C4-2B (cell line): ENCODE measurements at regions not wholly inside any gene's neighbourhood (a gene's known extent, or its start where the extent isn't known, plus 50 kb on each side); places are given as distances from the start of the nearest gene placed in this dataset.

Experiments
- ZFX ChIP-seq: fragments of 450-650 bp; IDR thresholded peaks from 2 replicates; pipeline ENCODE4 v1.6.1; 2017
- TF ChIP-seq, protein P1 (sequence below): fragments of 450-650 bp; conservative IDR thresholded peaks from 2 replicates; pipeline ENCODE4 v1.5.1; 2017; ENCODE audit warnings: mild to moderate bottlenecking

DNA sequence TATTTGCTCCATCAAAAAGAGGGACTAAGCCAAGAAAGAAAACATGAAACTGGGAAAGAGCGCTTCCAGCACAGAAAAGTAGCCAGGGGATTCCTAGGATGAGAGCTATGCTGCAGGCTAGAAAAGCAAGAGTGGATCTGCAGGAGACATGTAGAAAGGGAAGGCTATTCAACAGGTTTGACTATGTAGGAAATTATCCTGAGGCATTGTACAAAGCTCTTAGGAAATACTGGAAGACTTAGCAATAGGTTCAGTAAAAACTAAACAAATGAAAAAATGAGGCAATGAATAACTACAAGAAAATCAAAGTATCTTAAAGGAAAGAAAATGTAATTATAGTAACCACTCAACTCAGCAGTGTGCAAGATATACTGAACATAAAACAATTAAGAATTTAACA, 178.7 kb upstream of the FOXN2 start:
- TF ChIP-seq, protein P1, sequence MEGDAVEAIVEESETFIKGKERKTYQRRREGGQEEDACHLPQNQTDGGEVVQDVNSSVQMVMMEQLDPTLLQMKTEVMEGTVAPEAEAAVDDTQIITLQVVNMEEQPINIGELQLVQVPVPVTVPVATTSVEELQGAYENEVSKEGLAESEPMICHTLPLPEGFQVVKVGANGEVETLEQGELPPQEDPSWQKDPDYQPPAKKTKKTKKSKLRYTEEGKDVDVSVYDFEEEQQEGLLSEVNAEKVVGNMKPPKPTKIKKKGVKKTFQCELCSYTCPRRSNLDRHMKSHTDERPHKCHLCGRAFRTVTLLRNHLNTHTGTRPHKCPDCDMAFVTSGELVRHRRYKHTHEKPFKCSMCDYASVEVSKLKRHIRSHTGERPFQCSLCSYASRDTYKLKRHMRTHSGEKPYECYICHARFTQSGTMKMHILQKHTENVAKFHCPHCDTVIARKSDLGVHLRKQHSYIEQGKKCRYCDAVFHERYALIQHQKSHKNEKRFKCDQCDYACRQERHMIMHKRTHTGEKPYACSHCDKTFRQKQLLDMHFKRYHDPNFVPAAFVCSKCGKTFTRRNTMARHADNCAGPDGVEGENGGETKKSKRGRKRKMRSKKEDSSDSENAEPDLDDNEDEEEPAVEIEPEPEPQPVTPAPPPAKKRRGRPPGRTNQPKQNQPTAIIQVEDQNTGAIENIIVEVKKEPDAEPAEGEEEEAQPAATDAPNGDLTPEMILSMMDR: no peak
- no peak for TF ChIP-seq ZFX
